HCT116 (cell line): ENCODE measurements at regions not wholly inside any gene's neighbourhood (a gene's known extent, or its start where the extent isn't known, plus 50 kb on each side); places are given as distances from the start of the nearest gene placed in this dataset.

Source experiments
- ATAC-seq: fragments of 200-7000 bp; cut with Tn5 transposase; 2 replicates; pipeline ENCODE4 v1.9.1; 2020; ENCODE audit warnings: mild to moderate bottlenecking, moderate library complexity
- BruUV-seq: library from RNA; stranded (reverse); fragments of 400-500 nt; replicated peaks from 2 replicates; lab custom pipeline; 2021; lab: Mats Ljungman, UMichigan
- CTCF ChIA-PET: fragments of 300-600 bp; sonication (Branson Sonifier 250); formaldehyde crosslinking; loops from one replicate; lab custom pipeline; 2021; ENCODE audit warnings: antibody characterized with exemption; lab: Charles Lee
- POLR2A ChIA-PET: fragments of 300-600, 350-600 bp; sonication (Branson Sonifier 250); formaldehyde crosslinking; loops from one replicate; lab custom pipeline; 2021; ENCODE audit warnings: antibody characterized with exemption; lab: Charles Lee
- RAD21 ChIA-PET, 2 experiments: fragments of 300-600 bp; sonication (Branson Sonifier 250); formaldehyde crosslinking; loops; one replicate each; lab custom pipeline; 2023; ENCODE audit warnings: low total read pairs in 2 of 2; ENCODE audit not compliant: uncharacterized antibody in 2 of 2, unreplicated experiment in 2 of 2, low non-redundant PET in 1 of 2; lab: Charles Lee
- DNase-seq: peaks from one replicate; pipeline ENCODE4 v3.0.0-alpha.2; 2010; ENCODE audit warnings: low read depth, low spot score
- H2AFZ ChIP-seq: fragments of 200-600 bp; shearing (Covaris generic), sonication (generic); 2 replicates; pipeline ENCODE4 v1.6.1; 2017; ENCODE audit warnings: low read depth, mixed run types, mixed read lengths, antibody characterized with exemption, low read length; ENCODE audit not compliant: poor library complexity, severe bottlenecking
- H3K27ac ChIP-seq: 2 replicates; pipeline ENCODE4 v1.5.1; 2012; ENCODE audit warnings: low read depth, low read length
- H3K27me3 ChIP-seq: fragments of 200-600 bp; sonication (generic); 2 replicates; pipeline ENCODE4 v1.6.1; 2016; ENCODE audit warnings: mixed run types, low read length, mixed read lengths; ENCODE audit not compliant: insufficient read depth
- H3K36me3 ChIP-seq, 2 experiments: fragments of 200-500 bp in 1 of 2; fragments of 200-600 bp in 1 of 2; sonication (Bioruptor generic) in 1 of 2; sonication (generic) in 1 of 2; 2 replicates each; pipeline versions ENCODE4 v1.5.1 to v1.6.1; 2014 to 2016; ENCODE audit warnings: low read length in 2 of 2, inconsistent platforms in 1 of 2, mixed read lengths in 1 of 2, mixed run types in 1 of 2; ENCODE audit not compliant: insufficient read depth in 2 of 2, control insufficient read depth in 1 of 2
- H3K4me1 ChIP-seq, 2 experiments: fragments of 200-600 bp in 1 of 2; sonication (generic) in 1 of 2; 2 replicates each; pipeline versions ENCODE4 v1.5.1 to v1.6.1; 2012 to 2017; ENCODE audit warnings: low read length in 2 of 2, inconsistent platforms in 1 of 2, mild to moderate bottlenecking in 1 of 2, mixed read lengths in 1 of 2, mixed run types in 1 of 2, moderate library complexity in 1 of 2; ENCODE audit not compliant: insufficient read depth in 2 of 2, control insufficient read depth in 1 of 2
- H3K4me2 ChIP-seq: fragments of 200-600 bp; sonication (generic); 2 replicates; pipeline ENCODE4 v1.6.1; 2017; ENCODE audit warnings: mixed run types, low read length, mixed read lengths
- H3K4me3 ChIP-seq, 2 experiments: fragments of 200-600 bp in 1 of 2; sonication (generic) in 1 of 2; replicated peaks in 1 of 2; 2 replicates each; pipeline ENCODE4 v1.5.1; 2011 to 2016; ENCODE audit warnings: low read length in 2 of 2, control low read depth in 1 of 2, low read depth in 1 of 2, mild to moderate bottlenecking in 1 of 2, mixed read lengths in 1 of 2, mixed run types in 1 of 2
- H3K79me2 ChIP-seq: fragments of 200-600 bp; sonication (generic); 2 replicates; pipeline ENCODE4 v1.6.1; 2017; ENCODE audit warnings: mild to moderate bottlenecking, mixed run types, low read length, moderate library complexity, mixed read lengths; ENCODE audit not compliant: insufficient read depth
- H3K9ac ChIP-seq: fragments of 200-600 bp; sonication (generic); 2 replicates; pipeline ENCODE4 v1.6.1; 2016; ENCODE audit warnings: low read length, mixed read lengths
- H3K9me2 ChIP-seq: fragments of 200-600 bp; sonication (generic), shearing (Covaris generic); 2 replicates; pipeline ENCODE4 v1.6.1; 2017; ENCODE audit warnings: mixed run types, mild to moderate bottlenecking, moderate library complexity; ENCODE audit not compliant: insufficient read depth
- H3K9me3 ChIP-seq, 2 experiments: fragments of 200-500 bp in 1 of 2; fragments of 200-600 bp in 1 of 2; sonication (Bioruptor generic) in 1 of 2; sonication (generic) in 1 of 2; 2 replicates each; pipeline ENCODE4 v1.6.1; 2014 to 2017; ENCODE audit warnings: low read length in 2 of 2, mixed read lengths in 2 of 2, inconsistent platforms in 1 of 2, low read depth in 1 of 2, mild to moderate bottlenecking in 1 of 2, mixed run types in 1 of 2, moderate library complexity in 1 of 2; ENCODE audit not compliant: control insufficient read depth in 1 of 2, insufficient read depth in 1 of 2
- H4K20me1 ChIP-seq: fragments of 200-600 bp; sonication (generic), shearing (Covaris generic); 2 replicates; pipeline ENCODE4 v1.6.1; 2017; ENCODE audit warnings: mixed run types, mild to moderate bottlenecking, moderate library complexity; ENCODE audit not compliant: insufficient read depth
- ATF3 ChIP-seq: IDR thresholded peaks from 2 replicates; pipeline ENCODE4 v1.6.1; 2012
- CBX3 ChIP-seq: IDR thresholded peaks from 2 replicates; pipeline ENCODE4 v1.6.1; 2012; ENCODE audit warnings: low read depth
- CEBPB ChIP-seq: IDR thresholded peaks from 2 replicates; pipeline ENCODE4 v1.6.1; 2012; ENCODE audit warnings: low read depth
- CTCF ChIP-seq, 3 experiments: fragments of 200-600 bp in 1 of 3; sonication (generic) in 1 of 3; IDR thresholded peaks in 2 of 3; conservative IDR thresholded peaks in 1 of 3; 2 replicates each; pipeline ENCODE4 v1.5.1; 2012 to 2017; ENCODE audit warnings: low read depth in 2 of 3, low read length in 2 of 3, antibody characterized with exemption in 1 of 3, borderline replicate concordance in 1 of 3, control low read depth in 1 of 3, mild to moderate bottlenecking in 1 of 3, mixed read lengths in 1 of 3, mixed run types in 1 of 3, moderate library complexity in 1 of 3; ENCODE audit not compliant: insufficient read depth in 1 of 3
- EGR1 ChIP-seq: IDR thresholded peaks from 2 replicates; pipeline ENCODE4 v1.6.1; 2012; ENCODE audit warnings: low read depth
- ELF1 ChIP-seq: IDR thresholded peaks from 2 replicates; pipeline ENCODE4 v1.6.1; 2012; ENCODE audit warnings: low read depth, borderline replicate concordance
- EZH2 ChIP-seq: fragments of 200-600 bp; sonication (generic); IDR thresholded peaks from 2 replicates; pipeline ENCODE4 v1.6.1; 2017; ENCODE audit warnings: antibody characterized with exemption, mixed run types
- EZH2phosphoT487 ChIP-seq: fragments of 200-600 bp; IDR thresholded peaks from 2 replicates; pipeline ENCODE4 v1.6.1; 2018; ENCODE audit warnings: antibody characterized with exemption, borderline replicate concordance
- FOSL1 ChIP-seq: IDR thresholded peaks from 2 replicates; pipeline ENCODE4 v1.6.1; 2012; ENCODE audit warnings: low read depth
- MAX ChIP-seq: IDR thresholded peaks from 2 replicates; pipeline ENCODE4 v1.6.1; 2012
- POLR2A ChIP-seq: IDR thresholded peaks from 2 replicates; pipeline ENCODE4 v1.7.0; 2011; ENCODE audit warnings: borderline replicate concordance; ENCODE audit not compliant: insufficient read depth, insufficient read length; ENCODE audit errors: extremely low read depth
- POLR2AphosphoS5 ChIP-seq: IDR thresholded peaks from 2 replicates; pipeline ENCODE4 v1.6.1; 2011; ENCODE audit warnings: mild to moderate bottlenecking, low read depth, low read length, moderate library complexity
- RAD21 ChIP-seq: IDR thresholded peaks from 2 replicates; pipeline ENCODE4 v1.6.1; 2012; ENCODE audit warnings: low read depth, mild to moderate bottlenecking
- SIN3A ChIP-seq: IDR thresholded peaks from 2 replicates; pipeline ENCODE4 v1.6.1; 2012; ENCODE audit warnings: low read depth
- SP1 ChIP-seq: IDR thresholded peaks from 2 replicates; pipeline ENCODE4 v1.6.1; 2012; ENCODE audit warnings: low read depth
- SRF ChIP-seq: IDR thresholded peaks from 2 replicates; pipeline ENCODE4 v1.6.1; 2012; ENCODE audit warnings: low read depth
- TCF7L2 ChIP-seq: IDR thresholded peaks from 2 replicates; pipeline ENCODE4 v1.7.0; 2011; ENCODE audit warnings: borderline replicate concordance, inconsistent platforms; ENCODE audit not compliant: insufficient read depth, insufficient read length; ENCODE audit errors: extremely low read depth
- YY1 ChIP-seq: IDR thresholded peaks from 2 replicates; pipeline ENCODE4 v1.6.1; 2011; ENCODE audit warnings: low read length, low read depth, moderate library complexity, mild to moderate bottlenecking; ENCODE audit not compliant: insufficient replicate concordance; ENCODE audit errors: extremely low read depth
- ZBTB33 ChIP-seq: IDR thresholded peaks from 2 replicates; pipeline ENCODE4 v1.6.1; 2011; ENCODE audit warnings: mild to moderate bottlenecking, low read length, moderate library complexity; ENCODE audit not compliant: insufficient replicate concordance; ENCODE audit errors: extremely low read depth
- ZFX ChIP-seq: fragments of 450-650 bp; IDR thresholded peaks from 2 replicates; pipeline ENCODE4 v1.6.1; 2017
- ZNF274 ChIP-seq: fragments of 200-500 bp; sonication (Bioruptor generic); IDR thresholded peaks from 2 replicates; pipeline ENCODE4 v1.6.1; 2014; ENCODE audit warnings: mild to moderate bottlenecking, low read depth, low read length, inconsistent platforms
- intact Hi-C: fragments of 100-400 bp; cut with micrococcal nuclease; formaldehyde crosslinking; loops from 2 replicates; pipeline ENCODE4 v1.10.0; 2022

- BruUV-seq = no TSS peak
- no peak overlapping the region for H3K9ac ChIP-seq
- peak; percentile 93 for ATAC-seq
- intact Hi-C loops = loop anchor here (1.0 kb wide), 1 partner anchor 59 kb away; no protein-coding TSS in a partner anchor
- H2AFZ ChIP-seq = peak overlapping the region; percentile 76
- no peaks in the 10 kb centered on the region for H3K4me1 ChIP-seq
- no peaks in the 10 kb centered on the region for H4K20me1 ChIP-seq
- RAD21 ChIA-PET = interaction anchor here (0.6 kb wide), 2 partner anchors 156 to 164 kb away, joined by 3 read pairs; no protein-coding TSS in a partner anchor
- CTCF ChIA-PET = interaction anchor here (0.6 to 1.1 kb wide), 17 partner anchors 9 to 352 kb away, joined by 3 to 13 read pairs (median 4); partner anchors contain the start of gene SEPTIN7
- H3K27ac ChIP-seq = no peak overlapping the region
- no peaks in the 10 kb centered on the region for H3K27me3 ChIP-seq
- no peaks in the 10 kb centered on the region for H3K36me3 ChIP-seq
- no peak overlapping the region for H3K4me2 ChIP-seq
- peak; percentile 79 for DNase-seq
- no peaks in the 10 kb centered on the region for H3K79me2 ChIP-seq
- POLR2A ChIA-PET = no interaction called here
- no peak overlapping the region for H3K4me3 ChIP-seq
- H3K9me2 ChIP-seq = no peaks in the 10 kb centered on the region
- no peaks in the 10 kb centered on the region for H3K9me3 ChIP-seq
- TF ChIP-seq EZH2 (no peak), FOSL1 (no peak), EZH2phosphoT487 (no peak), CBX3 (0 out of 2 replicates have a peak, but pooled peaks have one; percentile 30), ZFX (no peak), ZNF274 (no peak), POLR2AphosphoS5 (no peak), SRF (0 out of 2 replicates have a peak, but pooled peaks have one; percentile 28), SP1 (no peak), RAD21 (peak; percentile 94), YY1 (no peak), CEBPB (no peak), ATF3 (no peak), SIN3A (no peak), CTCF (IDR thresholded peaks at IDR 0.05 in 2 of 3, conservative IDR thresholded peaks at IDR 0.05 in 1 of 3; ENCODE audit: borderline replicate concordance in 1 of 3, insufficient read depth in 1 of 3, low read depth in 2 of 3, low read length in 2 of 3) (peak; percentile 75 to 89 (median 83)), ZBTB33 (no peak), ELF1 (no peak; the same call in 1 of the 2 replicates), TCF7L2 (no peak), EGR1 (no peak), MAX (no peak), POLR2A (no peak)
Measured at GRCh38 chr7:35975851-35976454, 175.1 kb downstream of the SEPTIN7 start.
